ENCODE measurements at regions not wholly inside any gene's neighbourhood (a gene's known extent, or its start where the extent isn't known, plus 50 kb on each side); places are given as distances from the start of the nearest gene placed in this dataset.

DNA sequence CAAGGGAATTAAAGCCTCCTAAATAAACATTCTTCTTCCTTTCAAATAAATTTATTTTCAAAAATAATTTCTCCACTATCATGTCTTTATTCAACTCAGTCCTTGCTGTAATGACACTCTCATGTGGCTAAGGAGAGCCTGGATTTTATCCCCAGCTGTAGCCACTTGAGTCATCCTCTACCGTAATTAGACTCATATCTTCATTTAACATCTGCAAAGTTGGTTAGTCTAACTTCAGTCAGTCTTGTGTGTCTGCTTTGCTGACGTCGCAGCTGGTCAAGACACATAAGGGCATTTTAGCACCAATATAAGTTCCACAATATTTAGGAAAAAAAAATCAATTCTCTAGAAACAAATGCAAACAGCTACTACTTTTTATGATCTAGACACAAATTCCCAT, 776.4 kb upstream of the ATXN8OS start:
- no peaks in the 10 kb centered on the region for H3K4me1 ChIP-seq (ENCODE audit: control insufficient read depth, insufficient read depth, low read length)
- ChIA-PET RAD21 (ENCODE audit: unreplicated experiment) (no interaction called here), SMC1A (ENCODE audit: uncharacterized antibody, unreplicated experiment) (no interaction called here), CTCF (no interaction called here), POLR2A (no interaction called here)
- FAIRE-seq (no peak), DNase-seq (ENCODE audit: low read depth, low spot score) (no peak), ATAC-seq (no peak)
- intact Hi-C loops (cut with micrococcal nuclease; ENCODE audit: unreplicated experiment) (no loop called here), in situ Hi-C loops (cut with MboI) (no loop called here)
- no peak overlapping the region for H2AFZ ChIP-seq (ENCODE audit: control insufficient read depth, low read depth, low read length)
- H4K20me1 ChIP-seq (ENCODE audit: control insufficient read depth, insufficient read depth), result no peaks in the 10 kb centered on the region
- no peaks in the 10 kb centered on the region for H3K27me3 ChIP-seq (replicated peaks in 1 of 2; ENCODE audit: control insufficient read depth in 2 of 2, insufficient read depth in 2 of 2, low read length in 1 of 2)
- no peak overlapping the region for H3K27ac ChIP-seq (ENCODE audit: control insufficient read depth, insufficient read depth)
- 18% methylated on average over 3 of the region's 3 CpGs for WGBS (ENCODE audit: insufficient coverage, insufficient replicate concordance, low lambda C conversion rate, missing lambda C conversion rate)
- TF ChIP-seq NBN (IDR thresholded peaks at IDR 0.05) (no peak), RB1 (IDR thresholded peaks at IDR 0.05; ENCODE audit: borderline replicate concordance) (no peak), EGR1 (IDR thresholded peaks at IDR 0.05; ENCODE audit: borderline replicate concordance in 1 of 2, low read depth in 2 of 2, low read length in 2 of 2) (no peak), SIN3A (IDR thresholded peaks at IDR 0.05; ENCODE audit: low read depth, low read length) (no peak), RFX5 (IDR thresholded peaks at IDR 0.05; ENCODE audit: low read depth, low read length) (no peak), MEF2A (IDR thresholded peaks at IDR 0.05; ENCODE audit: insufficient read depth, low read depth, low read length) (no peak), YY1 (IDR thresholded peaks at IDR 0.05; ENCODE audit: low read depth, low read length) (no peak)
- TF ChIP-seq, protein P1, sequence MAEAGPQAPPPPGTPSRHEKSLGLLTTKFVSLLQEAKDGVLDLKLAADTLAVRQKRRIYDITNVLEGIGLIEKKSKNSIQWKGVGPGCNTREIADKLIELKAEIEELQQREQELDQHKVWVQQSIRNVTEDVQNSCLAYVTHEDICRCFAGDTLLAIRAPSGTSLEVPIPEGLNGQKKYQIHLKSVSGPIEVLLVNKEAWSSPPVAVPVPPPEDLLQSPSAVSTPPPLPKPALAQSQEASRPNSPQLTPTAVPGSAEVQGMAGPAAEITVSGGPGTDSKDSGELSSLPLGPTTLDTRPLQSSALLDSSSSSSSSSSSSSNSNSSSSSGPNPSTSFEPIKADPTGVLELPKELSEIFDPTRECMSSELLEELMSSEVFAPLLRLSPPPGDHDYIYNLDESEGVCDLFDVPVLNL (IDR thresholded peaks at IDR 0.05; ENCODE audit: low read depth, low read length), result no peak
- TF ChIP-seq, protein P2, sequence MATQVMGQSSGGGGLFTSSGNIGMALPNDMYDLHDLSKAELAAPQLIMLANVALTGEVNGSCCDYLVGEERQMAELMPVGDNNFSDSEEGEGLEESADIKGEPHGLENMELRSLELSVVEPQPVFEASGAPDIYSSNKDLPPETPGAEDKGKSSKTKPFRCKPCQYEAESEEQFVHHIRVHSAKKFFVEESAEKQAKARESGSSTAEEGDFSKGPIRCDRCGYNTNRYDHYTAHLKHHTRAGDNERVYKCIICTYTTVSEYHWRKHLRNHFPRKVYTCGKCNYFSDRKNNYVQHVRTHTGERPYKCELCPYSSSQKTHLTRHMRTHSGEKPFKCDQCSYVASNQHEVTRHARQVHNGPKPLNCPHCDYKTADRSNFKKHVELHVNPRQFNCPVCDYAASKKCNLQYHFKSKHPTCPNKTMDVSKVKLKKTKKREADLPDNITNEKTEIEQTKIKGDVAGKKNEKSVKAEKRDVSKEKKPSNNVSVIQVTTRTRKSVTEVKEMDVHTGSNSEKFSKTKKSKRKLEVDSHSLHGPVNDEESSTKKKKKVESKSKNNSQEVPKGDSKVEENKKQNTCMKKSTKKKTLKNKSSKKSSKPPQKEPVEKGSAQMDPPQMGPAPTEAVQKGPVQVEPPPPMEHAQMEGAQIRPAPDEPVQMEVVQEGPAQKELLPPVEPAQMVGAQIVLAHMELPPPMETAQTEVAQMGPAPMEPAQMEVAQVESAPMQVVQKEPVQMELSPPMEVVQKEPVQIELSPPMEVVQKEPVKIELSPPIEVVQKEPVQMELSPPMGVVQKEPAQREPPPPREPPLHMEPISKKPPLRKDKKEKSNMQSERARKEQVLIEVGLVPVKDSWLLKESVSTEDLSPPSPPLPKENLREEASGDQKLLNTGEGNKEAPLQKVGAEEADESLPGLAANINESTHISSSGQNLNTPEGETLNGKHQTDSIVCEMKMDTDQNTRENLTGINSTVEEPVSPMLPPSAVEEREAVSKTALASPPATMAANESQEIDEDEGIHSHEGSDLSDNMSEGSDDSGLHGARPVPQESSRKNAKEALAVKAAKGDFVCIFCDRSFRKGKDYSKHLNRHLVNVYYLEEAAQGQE (IDR thresholded peaks at IDR 0.05; ENCODE audit: low read depth, low read length), result no peak
- TF ChIP-seq, protein P3, sequence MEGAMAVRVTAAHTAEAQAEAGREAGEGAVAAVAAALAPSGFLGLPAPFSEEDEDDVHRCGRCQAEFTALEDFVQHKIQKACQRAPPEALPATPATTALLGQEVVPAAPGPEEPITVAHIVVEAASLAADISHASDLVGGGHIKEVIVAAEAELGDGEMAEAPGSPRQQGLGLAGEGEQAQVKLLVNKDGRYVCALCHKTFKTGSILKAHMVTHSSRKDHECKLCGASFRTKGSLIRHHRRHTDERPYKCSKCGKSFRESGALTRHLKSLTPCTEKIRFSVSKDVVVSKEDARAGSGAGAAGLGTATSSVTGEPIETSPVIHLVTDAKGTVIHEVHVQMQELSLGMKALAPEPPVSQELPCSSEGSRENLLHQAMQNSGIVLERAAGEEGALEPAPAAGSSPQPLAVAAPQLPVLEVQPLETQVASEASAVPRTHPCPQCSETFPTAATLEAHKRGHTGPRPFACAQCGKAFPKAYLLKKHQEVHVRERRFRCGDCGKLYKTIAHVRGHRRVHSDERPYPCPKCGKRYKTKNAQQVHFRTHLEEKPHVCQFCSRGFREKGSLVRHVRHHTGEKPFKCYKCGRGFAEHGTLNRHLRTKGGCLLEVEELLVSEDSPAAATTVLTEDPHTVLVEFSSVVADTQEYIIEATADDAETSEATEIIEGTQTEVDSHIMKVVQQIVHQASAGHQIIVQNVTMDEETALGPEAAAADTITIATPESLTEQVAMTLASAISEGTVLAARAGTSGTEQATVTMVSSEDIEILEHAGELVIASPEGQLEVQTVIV (IDR thresholded peaks at IDR 0.05; ENCODE audit: borderline replicate concordance, partially characterized antibody), result no peak
- TF ChIP-seq, protein P4, sequence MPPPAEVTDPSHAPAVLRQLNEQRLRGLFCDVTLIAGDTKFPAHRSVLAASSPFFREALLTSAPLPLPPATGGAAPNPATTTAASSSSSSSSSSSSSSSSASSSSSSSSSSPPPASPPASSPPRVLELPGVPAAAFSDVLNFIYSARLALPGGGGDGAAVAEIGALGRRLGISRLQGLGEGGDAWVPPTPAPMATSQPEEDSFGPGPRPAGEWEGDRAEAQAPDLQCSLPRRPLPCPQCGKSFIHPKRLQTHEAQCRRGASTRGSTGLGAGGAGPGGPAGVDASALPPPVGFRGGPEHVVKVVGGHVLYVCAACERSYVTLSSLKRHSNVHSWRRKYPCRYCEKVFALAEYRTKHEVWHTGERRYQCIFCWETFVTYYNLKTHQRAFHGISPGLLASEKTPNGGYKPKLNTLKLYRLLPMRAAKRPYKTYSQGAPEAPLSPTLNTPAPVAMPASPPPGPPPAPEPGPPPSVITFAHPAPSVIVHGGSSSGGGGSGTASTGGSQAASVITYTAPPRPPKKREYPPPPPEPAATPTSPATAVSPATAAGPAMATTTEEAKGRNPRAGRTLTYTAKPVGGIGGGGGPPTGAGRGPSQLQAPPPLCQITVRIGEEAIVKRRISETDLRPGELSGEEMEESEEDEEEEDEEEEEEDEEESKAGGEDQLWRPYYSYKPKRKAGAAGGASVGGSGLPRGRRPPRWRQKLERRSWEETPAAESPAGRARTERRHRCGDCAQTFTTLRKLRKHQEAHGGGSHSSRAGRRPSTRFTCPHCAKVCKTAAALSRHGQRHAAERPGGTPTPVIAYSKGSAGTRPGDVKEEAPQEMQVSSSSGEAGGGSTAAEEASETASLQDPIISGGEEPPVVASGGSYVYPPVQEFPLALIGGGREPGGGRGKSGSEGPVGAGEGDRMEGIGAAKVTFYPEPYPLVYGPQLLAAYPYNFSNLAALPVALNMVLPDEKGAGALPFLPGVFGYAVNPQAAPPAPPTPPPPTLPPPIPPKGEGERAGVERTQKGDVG (CRISPR knock-in tag; IDR thresholded peaks at IDR 0.05), result no peak
- TF ChIP-seq, protein P5, sequence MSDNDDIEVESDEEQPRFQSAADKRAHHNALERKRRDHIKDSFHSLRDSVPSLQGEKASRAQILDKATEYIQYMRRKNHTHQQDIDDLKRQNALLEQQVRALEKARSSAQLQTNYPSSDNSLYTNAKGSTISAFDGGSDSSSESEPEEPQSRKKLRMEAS (IDR thresholded peaks at IDR 0.05; ENCODE audit: low read depth, low read length), result no peak
- H3K4me2 ChIP-seq (ENCODE audit: control insufficient read depth, insufficient read depth), result no peak overlapping the region
- BruUV-seq (replicated peaks), result no TSS peak
- no peak overlapping the region for H3K4me3 ChIP-seq
- H3K36me3 ChIP-seq (ENCODE audit: control insufficient read depth in 2 of 2, insufficient read depth in 2 of 2, low read length in 1 of 2), result no peaks in the 10 kb centered on the region
- no peaks in the 10 kb centered on the region for H3K9me3 ChIP-seq (replicated peaks; ENCODE audit: control insufficient read depth, insufficient read depth, low read length)
- no peaks in the 10 kb centered on the region for H3K79me2 ChIP-seq (ENCODE audit: control insufficient read depth, insufficient read depth, low read length)
- H3K9ac ChIP-seq (ENCODE audit: control insufficient read depth, insufficient read depth, low read length), result no peak overlapping the region
